GM19324 (cell line): ENCODE measurements at regions not wholly inside any gene's neighbourhood (a gene's known extent, or its start where the extent isn't known, plus 50 kb on each side); places are given as distances from the start of the nearest gene placed in this dataset.
"Not testable (repeated sequence)": the region's sequence is repeated elsewhere in the genome, so short reads cannot be mapped to it uniquely, and the experiment has no call there.

Source experiments
- ATAC-seq: cut with Tn5 transposase; IDR thresholded peaks from one replicate; pipeline ENCODE4 v1.9.1; 2021; ENCODE audit warnings: mild to moderate bottlenecking, moderate library complexity; ENCODE audit not compliant: unreplicated experiment, low FRiP score

DNA sequence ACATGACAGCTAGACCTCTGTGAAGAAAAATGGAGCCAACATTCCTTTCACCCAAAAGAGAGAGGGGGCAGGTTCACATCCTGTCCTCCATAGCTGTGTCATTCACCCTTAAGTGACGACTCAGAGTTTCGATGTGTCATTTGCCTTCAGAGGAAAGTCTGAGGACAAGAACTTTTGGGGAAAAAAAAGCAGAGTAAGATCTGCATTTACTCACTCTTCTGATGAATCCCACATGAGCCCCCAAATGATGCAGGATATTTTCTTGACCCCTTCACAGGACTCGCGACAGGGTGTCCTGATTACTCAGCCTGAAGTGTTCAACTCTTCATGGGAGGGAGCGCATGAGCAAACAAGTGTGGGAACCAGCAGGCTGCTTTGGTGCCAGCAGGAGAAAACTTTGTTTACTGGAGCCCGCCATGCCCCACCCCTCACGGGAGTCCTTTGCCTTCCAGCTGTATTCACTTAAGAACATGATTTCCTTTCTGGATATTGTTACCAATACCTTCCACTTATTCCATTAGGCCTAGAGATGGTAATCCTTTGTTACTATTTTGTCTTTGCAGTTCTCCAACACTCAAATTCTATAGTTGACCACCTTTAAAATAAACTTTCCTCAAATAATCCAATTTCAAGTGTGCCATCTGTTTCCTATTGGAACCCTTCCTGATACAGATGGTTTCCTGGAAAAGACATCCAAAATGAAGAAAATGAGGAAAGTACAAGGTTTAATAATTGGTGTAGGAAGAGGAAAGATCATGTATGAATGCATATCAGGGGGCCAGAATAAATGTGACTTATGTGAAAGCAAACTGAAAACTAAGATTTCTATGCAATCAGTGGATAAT lies 729.8 kb downstream of the FAM181B start:
- no peak for ATAC-seq

DNA sequence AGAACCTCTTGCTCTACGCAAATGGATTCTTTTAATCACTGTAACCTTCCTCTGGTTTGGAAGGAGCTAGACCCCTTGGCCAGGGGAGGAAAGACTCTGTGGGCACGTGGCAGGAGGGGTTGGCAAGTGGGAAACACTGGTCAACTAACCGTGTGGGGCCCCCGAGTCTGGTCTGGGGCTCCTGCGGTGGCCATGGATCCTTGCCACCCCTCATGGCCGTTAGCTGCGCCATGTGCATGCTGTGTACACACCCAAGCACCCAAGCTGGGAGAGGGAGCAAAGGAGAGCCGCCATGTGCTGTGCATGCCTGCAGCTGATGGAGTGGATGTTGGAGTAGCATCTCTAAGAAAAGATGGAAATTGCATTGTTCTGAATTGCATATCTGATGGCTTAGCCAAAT lies 730.6 kb downstream of the FAM181B start:
- no peak for ATAC-seq

DNA sequence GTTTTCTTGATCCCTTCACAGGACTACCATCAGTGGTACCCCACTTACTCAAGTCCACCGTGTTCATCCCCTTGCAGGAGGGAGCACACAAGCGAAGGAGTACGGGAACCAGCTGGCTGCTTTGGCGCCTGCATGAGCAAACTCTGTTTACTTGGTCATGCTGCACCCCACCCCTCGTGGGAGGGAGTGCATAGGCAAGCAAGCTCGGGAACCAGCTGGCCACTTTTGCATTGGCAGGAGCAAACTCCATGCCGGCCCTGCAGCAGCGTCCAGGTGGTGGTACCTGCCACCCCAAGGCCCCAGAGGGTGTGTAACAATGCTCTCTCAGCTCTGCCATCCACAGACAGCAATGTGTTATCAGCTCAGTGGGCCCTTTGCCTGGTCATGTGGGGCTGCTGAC lies 737.8 kb downstream of the FAM181B start:
- no peak for ATAC-seq

GRCh38 chr11:81993755-81994154 lies 739.9 kb downstream of the FAM181B start:
- no peak for ATAC-seq

- no peak for ATAC-seq
Measured at GRCh38 chr11:81990659-81991443, 742.8 kb downstream of the FAM181B start.

GRCh38 chr11:81989093-81989492 lies 744.6 kb downstream of the FAM181B start:
- no peak for ATAC-seq

DNA sequence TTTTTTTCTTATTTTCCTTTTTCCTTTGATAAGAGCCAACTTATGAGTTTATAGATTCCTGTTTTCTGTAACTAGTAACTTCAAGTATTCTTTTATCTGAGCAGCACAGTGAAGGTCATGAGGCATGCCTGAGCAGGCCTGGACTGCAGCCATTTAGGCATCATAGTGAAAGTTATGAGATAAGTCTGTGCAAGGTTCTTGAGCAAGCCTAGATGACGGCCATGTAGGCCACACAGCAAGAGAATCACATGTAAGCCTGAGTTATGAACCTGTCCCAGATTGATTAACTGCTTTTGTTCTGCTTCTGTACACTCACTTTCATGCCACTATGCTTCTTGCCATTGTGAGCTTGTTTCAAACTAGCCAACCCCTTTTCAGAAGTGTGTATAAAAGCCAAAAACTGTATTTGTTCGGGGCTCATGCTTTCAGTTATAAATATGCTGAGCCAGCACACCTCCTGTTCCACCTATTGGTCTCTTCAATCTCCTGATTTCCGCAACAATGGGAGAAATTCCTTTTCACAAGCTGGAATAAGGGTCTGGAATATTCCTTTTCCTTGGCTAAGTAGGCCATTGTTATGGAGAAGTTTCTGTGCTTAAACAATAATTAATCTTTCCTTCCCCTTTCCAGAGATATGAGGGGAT lies 745.7 kb downstream of the FAM181B start:
- ATAC-seq = no peak

GRCh38 chr11:81986556-81987161 lies 747.0 kb downstream of the FAM181B start:
- ATAC-seq = no peak

DNA sequence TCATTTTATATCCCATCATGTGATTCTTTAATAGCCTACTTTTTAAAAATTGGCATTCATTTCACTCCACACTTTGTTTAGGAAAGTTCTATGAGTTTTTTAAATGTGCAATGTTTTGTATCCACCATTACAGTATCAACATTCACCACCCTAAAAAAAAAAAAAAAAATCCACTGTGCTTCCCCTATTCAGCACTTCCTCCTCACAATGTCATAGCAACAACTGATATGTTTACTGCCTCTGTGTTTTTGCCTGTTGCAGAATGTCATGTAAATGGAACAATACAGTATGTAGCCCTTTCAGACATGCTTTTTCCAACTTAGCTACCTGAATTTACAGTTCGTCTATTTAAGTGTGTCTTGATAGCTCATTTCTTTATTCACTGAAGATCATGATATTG lies 754.2 kb downstream of the FAM181B start:
- ATAC-seq = no peak

DNA sequence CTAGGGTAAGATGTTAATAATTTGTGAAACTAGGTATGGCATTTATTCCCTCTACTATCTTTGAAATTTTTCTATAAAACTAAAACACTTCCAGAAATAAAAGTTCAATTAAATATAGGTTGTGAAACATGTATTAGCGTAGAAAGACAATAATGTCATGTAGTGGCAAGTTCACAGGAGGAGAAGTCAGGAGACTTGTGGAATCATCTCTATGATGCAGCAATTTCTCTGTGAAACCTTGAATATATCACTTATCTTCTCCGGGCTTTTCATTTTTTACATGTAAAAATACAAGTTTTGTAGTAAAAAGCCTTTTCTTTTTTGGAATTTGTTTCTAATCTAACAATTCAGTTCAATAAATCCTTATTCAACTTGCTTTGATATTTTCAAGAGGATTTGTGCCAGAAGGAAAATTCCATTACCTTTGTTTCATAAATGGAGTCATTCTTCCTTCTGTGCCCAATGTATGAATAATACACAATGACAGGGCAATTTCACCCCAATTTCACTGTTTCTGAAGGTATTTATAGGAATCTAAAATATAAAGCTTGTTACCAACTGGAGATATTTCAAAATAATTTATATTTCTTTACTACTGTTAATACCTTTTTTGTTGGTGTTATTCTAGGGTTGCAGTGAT lies 758.3 kb downstream of the FAM181B start:
- no peak for ATAC-seq

DNA sequence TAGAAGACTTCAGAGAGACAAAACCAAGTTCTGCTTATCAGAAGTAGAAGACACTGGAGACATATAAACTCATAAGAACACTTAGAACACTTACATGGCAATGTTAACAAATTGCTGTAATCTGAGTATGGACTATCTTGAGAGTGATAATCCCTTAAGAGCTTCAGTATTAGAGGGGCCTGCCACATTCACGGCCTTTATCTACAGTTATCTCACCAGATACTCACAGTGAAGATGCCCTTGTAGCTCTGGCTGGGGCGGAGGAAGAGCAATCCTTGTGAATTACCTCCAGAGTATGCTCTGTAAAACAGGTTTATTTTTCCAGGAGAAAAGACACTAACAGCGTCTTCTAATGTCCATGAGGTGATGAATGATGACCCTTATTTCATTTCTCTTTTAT lies 762.8 kb downstream of the FAM181B start:
- no peak for ATAC-seq

GRCh38 chr11:81967242-81967641 lies 766.4 kb downstream of the FAM181B start:
- ATAC-seq = no peak

GRCh38 chr11:81966340-81966739 lies 767.3 kb downstream of the FAM181B start:
- ATAC-seq = no peak

DNA sequence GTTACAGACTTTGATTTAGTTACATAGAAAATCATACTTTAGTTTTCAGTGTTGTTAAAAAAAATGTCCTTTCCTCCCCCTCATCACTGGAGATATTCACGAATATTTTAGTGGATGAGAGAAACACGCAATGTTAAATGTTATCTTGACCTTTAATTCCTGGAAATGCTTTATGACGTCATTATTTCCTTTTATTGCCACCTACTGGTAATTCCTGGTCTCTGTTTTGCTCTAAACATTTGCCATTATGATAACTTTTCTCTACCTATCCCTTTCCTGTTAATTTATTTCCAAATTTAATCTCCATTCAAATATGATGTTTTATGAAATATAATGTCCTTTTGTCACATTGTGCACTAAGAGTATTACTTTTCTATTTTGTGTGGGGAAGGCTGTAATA lies 770.6 kb downstream of the FAM181B start:
- ATAC-seq = no peak

DNA sequence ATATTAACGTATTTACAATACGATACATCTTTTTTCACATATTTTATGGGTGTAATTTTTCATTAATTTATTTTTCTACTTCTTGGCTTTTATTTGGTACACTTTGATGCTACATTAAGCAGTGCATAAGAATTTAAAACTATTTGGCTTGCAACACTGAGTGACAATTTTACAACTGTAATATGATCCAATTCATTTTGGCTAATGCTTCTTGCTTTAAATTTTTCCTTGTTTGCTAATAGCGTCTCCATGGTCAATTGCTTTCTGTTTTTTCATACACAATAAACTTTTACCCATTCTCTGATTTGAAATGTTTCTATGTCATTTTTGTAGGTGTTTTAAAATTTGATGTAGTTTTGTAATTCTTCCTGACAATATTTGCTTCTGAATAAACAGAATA lies 773.2 kb downstream of the FAM181B start:
- ATAC-seq = no peak

GRCh38 chr11:81959341-81959740 lies 774.3 kb downstream of the FAM181B start:
- ATAC-seq = no peak

GRCh38 chr11:81954301-81954700 lies 779.4 kb downstream of the FAM181B start:
- not testable (repeated sequence) for ATAC-seq

GRCh38 chr11:81946831-81947230 lies 786.8 kb downstream of the FAM181B start:
- ATAC-seq = no peak

DNA sequence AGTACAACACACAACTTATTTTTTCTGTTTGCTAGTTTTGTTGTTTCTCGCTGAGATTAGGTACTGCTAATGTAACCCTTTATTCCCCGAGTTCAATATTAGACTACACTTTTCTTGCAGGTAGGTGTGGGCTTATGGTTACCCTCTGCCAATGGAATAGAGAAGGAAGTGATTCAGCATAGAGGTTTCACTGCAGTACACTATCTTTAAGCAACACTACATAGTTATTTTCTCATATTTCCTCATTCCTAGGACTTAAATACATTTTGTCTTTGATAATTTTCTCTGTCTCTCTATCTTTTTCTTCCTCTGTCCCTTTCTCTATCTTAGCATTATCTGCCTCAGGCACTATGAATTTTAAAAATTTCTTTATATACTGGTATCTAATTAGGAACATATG lies 791.0 kb downstream of the FAM181B start:
- no peak for ATAC-seq

GRCh38 chr11:81941998-81942397 lies 791.7 kb downstream of the FAM181B start:
- ATAC-seq = no peak
